ENCODE measurements at regions not wholly inside any gene's neighbourhood (a gene's known extent, or its start where the extent isn't known, plus 50 kb on each side); places are given as distances from the start of the nearest gene placed in this dataset.

- intact Hi-C loops (cut with micrococcal nuclease; ENCODE audit: unreplicated experiment), result no loop called here
- no peak for FAIRE-seq
Measured at GRCh38 chr5:172561151-172561550, 79.9 kb upstream of the NEURL1B start.

More at GRCh38 chr5:172561151-172561550, 79.9 kb upstream of the NEURL1B start:
- no peaks in the 10 kb centered on the region for H3K4me1 ChIP-seq (ENCODE audit: control insufficient read depth, insufficient read depth, low read length)
- no peak overlapping the region for H2AFZ ChIP-seq (ENCODE audit: control insufficient read depth, low read depth, low read length)
- no peaks in the 10 kb centered on the region for H4K20me1 ChIP-seq (ENCODE audit: control insufficient read depth, insufficient read depth)
- ChIA-PET SMC1A (ENCODE audit: uncharacterized antibody, unreplicated experiment) (no interaction called here), CTCF (no interaction called here), POLR2A (no interaction called here), RAD21 (ENCODE audit: unreplicated experiment) (no interaction called here)
- 0% methylated on average over 3 of the region's 3 CpGs for WGBS (ENCODE audit: insufficient coverage, insufficient replicate concordance, low lambda C conversion rate, missing lambda C conversion rate)
- no peaks in the 10 kb centered on the region for H3K9me3 ChIP-seq (replicated peaks; ENCODE audit: control insufficient read depth, insufficient read depth, low read length)
- no peaks in the 10 kb centered on the region for H3K79me2 ChIP-seq (ENCODE audit: control insufficient read depth, insufficient read depth, low read length)
- BruUV-seq (replicated peaks), result no TSS peak
- no peak for TF ChIP-seq POLR2AphosphoS2 (IDR thresholded peaks at IDR 0.05; ENCODE audit: low read depth, low read length)
- TF ChIP-seq ATF2 (IDR thresholded peaks at IDR 0.05; ENCODE audit: low read length), result no peak
- no peak for TF ChIP-seq NBN (IDR thresholded peaks at IDR 0.05)
- TF ChIP-seq ZBTB4 (CRISPR knock-in tag; IDR thresholded peaks at IDR 0.05), result no peak
- no peak for TF ChIP-seq SIX5 (IDR thresholded peaks at IDR 0.05; ENCODE audit: low read depth, low read length, severe bottlenecking)
- TF ChIP-seq SMAD5 (IDR thresholded peaks at IDR 0.05; ENCODE audit: low read depth), result no peak
- TF ChIP-seq IRF5 (IDR thresholded peaks at IDR 0.05; ENCODE audit: borderline replicate concordance), result no peak
- TF ChIP-seq IKZF1 (conservative IDR thresholded peaks at IDR 0.05), result no peak
- no peak overlapping the region for H3K4me3 ChIP-seq
- H3K36me3 ChIP-seq (ENCODE audit: control insufficient read depth in 2 of 2, insufficient read depth in 2 of 2, low read length in 1 of 2), result no peaks in the 10 kb centered on the region
- H3K27me3 ChIP-seq (replicated peaks in 1 of 2; ENCODE audit: control insufficient read depth in 2 of 2, insufficient read depth in 2 of 2, low read length in 1 of 2), result peaks cover 14 to 15% of the 10 kb centered on the region in 2 experiments
- no peak for DNase-seq (ENCODE audit: low read depth, low spot score)
- H3K4me2 ChIP-seq (ENCODE audit: control insufficient read depth, insufficient read depth), result no peak overlapping the region
- H3K27ac ChIP-seq (ENCODE audit: control insufficient read depth, insufficient read depth), result no peak overlapping the region
- no peak for ATAC-seq
- no peak overlapping the region for H3K9ac ChIP-seq (ENCODE audit: control insufficient read depth, insufficient read depth, low read length)
- in situ Hi-C loops (cut with MboI), result no loop called here

Measured in GM12878 (cell line).